OCI-LY7 (cell line): ENCODE measurements at regions not wholly inside any gene's neighbourhood (a gene's known extent, or its start where the extent isn't known, plus 50 kb on each side); places are given as distances from the start of the nearest gene placed in this dataset.

Experiments used
- BruUV-seq: library from RNA; stranded (reverse); fragments of 400-500 nt; replicated peaks from 2 replicates; lab custom pipeline; 2021; lab: Mats Ljungman, UMichigan
- CTCF ChIA-PET: fragments of 300-600 bp; sonication (Branson Sonifier 250); formaldehyde crosslinking; loops from one replicate; lab custom pipeline; 2022; ENCODE audit warnings: antibody characterized with exemption; ENCODE audit not compliant: unreplicated experiment; lab: Charles Lee
- POLR2A ChIA-PET: fragments of 300-600 bp; sonication (Branson Sonifier 250); formaldehyde crosslinking; loops from one replicate; lab custom pipeline; 2022; ENCODE audit warnings: antibody characterized with exemption; lab: Charles Lee
- DNase-seq: peaks from one replicate; pipeline ENCODE4 v3.0.0-alpha.2; 2015; ENCODE audit warnings: low spot score
- H2AFZ ChIP-seq: fragments of 200-600 bp; sonication (generic), shearing (Covaris generic); 2 replicates; pipeline ENCODE4 v1.6.1; 2014; ENCODE audit warnings: mild to moderate bottlenecking, antibody characterized with exemption, low read length, moderate library complexity
- H3K27ac ChIP-seq: fragments of 200-600 bp; sonication (generic); 2 replicates; pipeline ENCODE4 v1.5.1; 2014; ENCODE audit warnings: mixed run types, low read depth, mild to moderate bottlenecking, moderate library complexity, low read length, inconsistent platforms; ENCODE audit not compliant: poor library complexity, severe bottlenecking
- H3K36me3 ChIP-seq: fragments of 200-600 bp; sonication (generic); 2 replicates; pipeline ENCODE4 v1.6.1; 2014; ENCODE audit warnings: mild to moderate bottlenecking, antibody characterized with exemption, low read length, moderate library complexity, mixed read lengths; ENCODE audit not compliant: insufficient read depth
- H3K4me1 ChIP-seq: fragments of 200-600 bp; sonication (generic); 2 replicates; pipeline ENCODE4 v1.5.1; 2014; ENCODE audit warnings: mild to moderate bottlenecking, low read length; ENCODE audit not compliant: insufficient read depth, poor library complexity, severe bottlenecking
- H3K4me2 ChIP-seq: fragments of 200-600 bp; sonication (generic); 2 replicates; pipeline ENCODE4 v1.6.1; 2014; ENCODE audit warnings: mild to moderate bottlenecking, low read length
- H3K4me3 ChIP-seq: fragments of 200-600 bp; sonication (generic); 2 replicates; pipeline ENCODE4 v1.5.1; 2014; ENCODE audit warnings: mild to moderate bottlenecking, low read depth, low read length; ENCODE audit not compliant: poor library complexity, severe bottlenecking
- H3K79me2 ChIP-seq: fragments of 200-600 bp; sonication (generic); 2 replicates; pipeline ENCODE4 v1.6.1; 2016; ENCODE audit warnings: low read depth, mild to moderate bottlenecking, low read length, moderate library complexity, mixed read lengths; ENCODE audit not compliant: insufficient read depth
- H3K9me2 ChIP-seq: fragments of 200-600 bp; sonication (generic); 2 replicates; pipeline ENCODE4 v1.6.1; 2016; ENCODE audit warnings: mild to moderate bottlenecking, low read length, mixed read lengths; ENCODE audit not compliant: insufficient read depth
- H3K9me3 ChIP-seq: fragments of 200-600 bp; sonication (generic); 2 replicates; pipeline ENCODE4 v1.6.1; 2014; ENCODE audit warnings: mild to moderate bottlenecking, mixed run types, low read length, mixed read lengths
- H4K20me1 ChIP-seq: fragments of 200-600 bp; sonication (generic); 2 replicates; pipeline ENCODE4 v1.6.1; 2014; ENCODE audit warnings: mild to moderate bottlenecking, antibody characterized with exemption, low read length, moderate library complexity, mixed read lengths; ENCODE audit not compliant: insufficient read depth
- CTCF ChIP-seq: fragments of 200-600 bp; sonication (generic); conservative IDR thresholded peaks from 2 replicates; pipeline ENCODE4 v1.5.1; 2014; ENCODE audit warnings: mild to moderate bottlenecking, antibody characterized with exemption, low read length, moderate library complexity, mixed read lengths
- EZH2phosphoT487 ChIP-seq: fragments of 200-600 bp; sonication (generic); IDR thresholded peaks from 2 replicates; pipeline ENCODE4 v1.6.1; 2018; ENCODE audit warnings: low read depth, borderline replicate concordance, mild to moderate bottlenecking, mixed run types, antibody characterized with exemption, low read length, moderate library complexity, mixed read lengths
- intact Hi-C: fragments of 100-400 bp; cut with micrococcal nuclease; formaldehyde crosslinking; loops from one replicate; pipeline ENCODE4 v1.10.0; 2022; ENCODE audit not compliant: unreplicated experiment

- POLR2A ChIA-PET, result no interaction called here
- Histone ChIP-seq H3K4me1 (peaks cover 12% of the 10 kb centered on the region), H3K9me3 (no peaks in the 10 kb centered on the region), H4K20me1 (no peaks in the 10 kb centered on the region), H3K27ac (no peak overlapping the region), H2AFZ (no peak overlapping the region), H3K36me3 (no peaks in the 10 kb centered on the region), H3K4me3 (no peak overlapping the region), H3K9me2 (no peaks in the 10 kb centered on the region), H3K79me2 (no peaks in the 10 kb centered on the region), H3K4me2 (no peak overlapping the region)
- DNase-seq, result no peak
- TF ChIP-seq CTCF (no peak), EZH2phosphoT487 (no peak)
- intact Hi-C loops, result no loop called here
- CTCF ChIA-PET, result no interaction called here
- BruUV-seq, result no TSS peak
These were observed 69.4 kb upstream of the HGFAC start for GRCh38 chr4:3372264-3372932.

- H2AFZ ChIP-seq, result no peak overlapping the region
- no peaks in the 10 kb centered on the region for H3K79me2 ChIP-seq
- no peak for DNase-seq
- H3K4me1 ChIP-seq, result peaks cover 12% of the 10 kb centered on the region
- no peak overlapping the region for H3K4me3 ChIP-seq
- no peaks in the 10 kb centered on the region for H3K9me2 ChIP-seq
- H3K9me3 ChIP-seq, result no peaks in the 10 kb centered on the region
- no peak overlapping the region for H3K4me2 ChIP-seq
- no peaks in the 10 kb centered on the region for H3K36me3 ChIP-seq
- no peaks in the 10 kb centered on the region for H4K20me1 ChIP-seq
- ChIA-PET POLR2A (no interaction called here), CTCF (interaction anchor here (0.6 kb wide), 1 partner anchor 62 kb away, joined by 3 read pairs; no protein-coding TSS in a partner anchor)
- intact Hi-C loops, result no loop called here
- no peak overlapping the region for H3K27ac ChIP-seq
- TF ChIP-seq EZH2phosphoT487, result no peak
- TF ChIP-seq CTCF, result no peak
- BruUV-seq, result no TSS peak
These were observed 68.8 kb upstream of the HGFAC start for GRCh38 chr4:3372933-3373465.

- no peaks in the 10 kb centered on the region for H4K20me1 ChIP-seq
- no peak overlapping the region for H3K4me2 ChIP-seq
- no peak for DNase-seq
- H3K4me3 ChIP-seq, result no peak overlapping the region
- BruUV-seq, result no TSS peak
- intact Hi-C loops, result no loop called here
- no peaks in the 10 kb centered on the region for H3K36me3 ChIP-seq
- no peak overlapping the region for H3K27ac ChIP-seq
- no peaks in the 10 kb centered on the region for H3K9me3 ChIP-seq
- peaks cover 12% of the 10 kb centered on the region for H3K4me1 ChIP-seq
- CTCF ChIA-PET, result interaction anchor here (0.6 kb wide), 1 partner anchor 62 kb away, joined by 3 read pairs; no protein-coding TSS in a partner anchor
- TF ChIP-seq EZH2phosphoT487, result no peak
- TF ChIP-seq CTCF, result no peak
- H3K9me2 ChIP-seq, result no peaks in the 10 kb centered on the region
- H3K79me2 ChIP-seq, result no peaks in the 10 kb centered on the region
- no peak overlapping the region for H2AFZ ChIP-seq
- POLR2A ChIA-PET, result no interaction called here
These were observed 68.3 kb upstream of the HGFAC start for GRCh38 chr4:3373468-3373867.
